IMR-90 (cell line): ENCODE measurements at regions not wholly inside any gene's neighbourhood (a gene's known extent, or its start where the extent isn't known, plus 50 kb on each side); places are given as distances from the start of the nearest gene placed in this dataset.

Experiments used
- ATAC-seq: fragments of 200-7000 bp; cut with Tn5 transposase; 2 replicates; pipeline ENCODE4 v1.9.1; 2020; ENCODE audit warnings: low read depth, mild to moderate bottlenecking, moderate library complexity
- BruUV-seq: library from RNA; stranded (reverse); fragments of 400-500 nt; replicated peaks from 2 replicates; lab custom pipeline; 2021; lab: Mats Ljungman, UMichigan
- CTCF ChIA-PET: fragments of 300-600 bp; formaldehyde crosslinking; extraction: SDS; loops from one replicate; lab custom pipeline; 2021; ENCODE audit warnings: antibody characterized with exemption; lab: Yijun Ruan, JAX
- POLR2A ChIA-PET: fragments of 300-600 bp; sonication (Branson Sonifier 250); formaldehyde crosslinking; loops from one replicate; lab custom pipeline; 2022; ENCODE audit warnings: antibody characterized with exemption; ENCODE audit not compliant: unreplicated experiment; lab: Charles Lee
- DNase-seq: peaks from one replicate; pipeline ENCODE4 v3.0.0; 2013
- H2AFZ ChIP-seq: replicated peaks from 2 replicates; pipeline ENCODE3; 2013; ENCODE audit warnings: low read length, mild to moderate bottlenecking; ENCODE audit not compliant: poor library complexity
- H2AK5ac ChIP-seq: 2 replicates; pipeline ENCODE4 v1.6.1; 2013; ENCODE audit warnings: low read depth, low read length, inconsistent platforms
- H2AK9ac ChIP-seq: replicated peaks from 2 replicates; pipeline ENCODE3; 2013; ENCODE audit warnings: mild to moderate bottlenecking, low read depth, low read length, moderate library complexity; ENCODE audit not compliant: poor library complexity
- H2BK120ac ChIP-seq: 2 replicates; pipeline ENCODE4 v1.6.1; 2013; ENCODE audit warnings: low read depth, low read length, inconsistent platforms
- H2BK15ac ChIP-seq: 3 replicates; pipeline ENCODE4 v1.6.1; 2013; ENCODE audit warnings: low read depth, low read length, inconsistent platforms
- H2BK20ac ChIP-seq: 2 replicates; pipeline ENCODE4 v1.6.1; 2013; ENCODE audit warnings: low read depth, mild to moderate bottlenecking, inconsistent platforms, low read length, moderate library complexity
- H2BK5ac ChIP-seq: 2 replicates; pipeline ENCODE4 v1.6.1; 2013; ENCODE audit warnings: mild to moderate bottlenecking, low read depth, low read length, inconsistent platforms; ENCODE audit not compliant: poor library complexity, severe bottlenecking
- H3K14ac ChIP-seq: replicated peaks from 2 replicates; pipeline ENCODE4 v1.6.1; 2013; ENCODE audit warnings: low read depth, low read length, inconsistent platforms
- H3K18ac ChIP-seq: 2 replicates; pipeline ENCODE4 v1.6.1; 2013; ENCODE audit warnings: low read depth, low read length, control low read depth
- H3K23ac ChIP-seq: 2 replicates; pipeline ENCODE4 v1.6.1; 2013; ENCODE audit warnings: low read depth, low read length, inconsistent platforms
- H3K27ac ChIP-seq: 2 replicates; pipeline ENCODE4 v1.5.1; 2013; ENCODE audit warnings: mild to moderate bottlenecking, control low read depth, low read length; ENCODE audit not compliant: insufficient read depth
- H3K27me3 ChIP-seq: 2 replicates; pipeline ENCODE4 v1.6.1; 2013; ENCODE audit warnings: low read length; ENCODE audit not compliant: control insufficient read depth, insufficient read depth
- H3K36me3 ChIP-seq: 2 replicates; pipeline ENCODE4 v1.6.1; 2013; ENCODE audit warnings: low read length, mixed read lengths; ENCODE audit not compliant: control insufficient read depth, insufficient read depth
- H3K4ac ChIP-seq: 2 replicates; pipeline ENCODE4 v1.6.1; 2013; ENCODE audit warnings: low read depth, low read length, inconsistent platforms
- H3K4me1 ChIP-seq: 2 replicates; pipeline ENCODE4 v1.6.1; 2013; ENCODE audit warnings: low read length, mixed read lengths; ENCODE audit not compliant: control insufficient read depth, insufficient read depth
- H3K4me2 ChIP-seq: 2 replicates; pipeline ENCODE4 v1.6.1; 2013; ENCODE audit warnings: low read depth, mild to moderate bottlenecking, control low read depth, low read length, moderate library complexity
- H3K4me3 ChIP-seq: 2 replicates; pipeline ENCODE4 v1.5.1; 2013; ENCODE audit warnings: low read depth, mild to moderate bottlenecking, control low read depth, low read length, moderate library complexity; ENCODE audit not compliant: insufficient read depth
- H3K56ac ChIP-seq: 2 replicates; pipeline ENCODE4 v1.6.1; 2013; ENCODE audit warnings: low read length, inconsistent platforms; ENCODE audit not compliant: insufficient read depth; ENCODE audit errors: extremely low read depth
- H3K79me1 ChIP-seq, 2 experiments: 2 replicates each; pipeline ENCODE4 v1.6.1; 2013; ENCODE audit warnings: low read length in 2 of 2, inconsistent platforms in 1 of 2, low read depth in 1 of 2
- H3K9ac ChIP-seq: 2 replicates; pipeline ENCODE4 v1.6.1; 2013; ENCODE audit warnings: low read depth, low read length, control low read depth
- H3K9me1 ChIP-seq: 2 replicates; pipeline ENCODE4 v1.6.1; 2013; ENCODE audit warnings: low read length, inconsistent platforms; ENCODE audit not compliant: insufficient read depth
- H3K9me3 ChIP-seq: 2 replicates; pipeline ENCODE4 v1.6.1; 2013; ENCODE audit warnings: low read length; ENCODE audit not compliant: control insufficient read depth, insufficient read depth
- H4K20me1 ChIP-seq: 2 replicates; pipeline ENCODE4 v1.6.1; 2013; ENCODE audit warnings: low read length, inconsistent platforms; ENCODE audit not compliant: insufficient read depth
- H4K5ac ChIP-seq: 2 replicates; pipeline ENCODE4 v1.6.1; 2013; ENCODE audit warnings: mild to moderate bottlenecking, low read depth, low read length, control low read depth
- H4K8ac ChIP-seq, 2 experiments: 2 replicates each; pipeline ENCODE4 v1.6.1; 2013; ENCODE audit warnings: low read depth in 2 of 2, low read length in 2 of 2, control low read depth in 1 of 2, inconsistent platforms in 1 of 2
- H4K91ac ChIP-seq: 2 replicates; pipeline ENCODE4 v1.6.1; 2013; ENCODE audit warnings: low read depth, low read length, inconsistent platforms; ENCODE audit not compliant: insufficient read depth
- BHLHE40 ChIP-seq: fragments of 150-350 bp; IDR thresholded peaks from 2 replicates; pipeline ENCODE4 v1.6.1; 2016; ENCODE audit warnings: mild to moderate bottlenecking, low read depth, low read length
- CEBPB ChIP-seq: IDR thresholded peaks from 2 replicates; pipeline ENCODE4 v1.6.1; 2012; ENCODE audit warnings: low read depth, low read length, improper control_type of control experiment
- CHD1 ChIP-seq: IDR thresholded peaks from 2 replicates; pipeline ENCODE4 v1.6.1; 2012; ENCODE audit warnings: low read depth, low read length, improper control_type of control experiment
- ELK1 ChIP-seq: fragments of 150-350 bp; IDR thresholded peaks from 2 replicates; pipeline ENCODE4 v1.6.1; 2016; ENCODE audit warnings: low read depth, mild to moderate bottlenecking, low read length, moderate library complexity, borderline replicate concordance
- FOS ChIP-seq: fragments of 150-350 bp; IDR thresholded peaks from 2 replicates; pipeline ENCODE4 v1.6.1; 2016; ENCODE audit warnings: low read depth, low read length
- MAFK ChIP-seq: IDR thresholded peaks from 2 replicates; pipeline ENCODE4 v1.6.1; 2012; ENCODE audit warnings: low read depth, low read length, improper control_type of control experiment
- MAZ ChIP-seq: IDR thresholded peaks from 2 replicates; pipeline ENCODE4 v1.6.1; 2012; ENCODE audit warnings: low read depth, mild to moderate bottlenecking, low read length, improper control_type of control experiment, moderate library complexity, borderline replicate concordance
- MXI1 ChIP-seq: IDR thresholded peaks from 2 replicates; pipeline ENCODE4 v1.6.1; 2012; ENCODE audit warnings: low read depth, mild to moderate bottlenecking, low read length, moderate library complexity, borderline replicate concordance
- NFE2L2 ChIP-seq: fragments of 150-350 bp; IDR thresholded peaks from 2 replicates; pipeline ENCODE4 v1.6.1; 2016; ENCODE audit warnings: low read depth, mild to moderate bottlenecking, low read length
- POLR2A ChIP-seq: IDR thresholded peaks from 2 replicates; pipeline ENCODE4 v1.6.1; 2012; ENCODE audit warnings: mild to moderate bottlenecking, low read depth, low read length
- RAD21 ChIP-seq: IDR thresholded peaks from 2 replicates; pipeline ENCODE4 v1.6.1; 2012; ENCODE audit warnings: low read length, improper control_type of control experiment
- RCOR1 ChIP-seq: IDR thresholded peaks from 2 replicates; pipeline ENCODE4 v1.6.1; 2012; ENCODE audit warnings: mild to moderate bottlenecking, low read length, improper control_type of control experiment; ENCODE audit not compliant: insufficient replicate concordance
- RFX5 ChIP-seq: IDR thresholded peaks from 2 replicates; pipeline ENCODE4 v1.8.0; 2012; ENCODE audit warnings: low read depth, mild to moderate bottlenecking, low read length, moderate library complexity
- SMC3 ChIP-seq: fragments of 150-350 bp; IDR thresholded peaks from 2 replicates; pipeline ENCODE4 v1.6.1; 2016; ENCODE audit warnings: low read depth, mild to moderate bottlenecking, antibody characterized with exemption, low read length, moderate library complexity
- WGBS, 2 experiments: methylation state at CpG; one replicate each; pipeline versions ENCODE4 v1.1.5 to v1.1.7; 2013; ENCODE audit warnings: missing lambda C conversion rate in 2 of 2; ENCODE audit not compliant: insufficient read length in 1 of 2; ENCODE audit errors: extremely low coverage in 2 of 2; 5-methylcytosine and 5-hydroxymethylcytosine counted together
- dilution Hi-C: fragments of 300-500 bp; cut with HindIII; formaldehyde crosslinking; loops from one replicate; pipeline ENCODE4 v1.14.3; 2018; ENCODE audit warnings: low sequenced_read_pairs; ENCODE audit not compliant: unreplicated experiment
- in situ Hi-C: fragments of 300-500 bp; cut with MboI; formaldehyde crosslinking; loops from 3 replicates; pipeline ENCODE4 v1.14.3; 2019; ENCODE audit warnings: low sequenced_read_pairs, inconsistent platforms, mixed read lengths
- intact Hi-C: fragments of 100-400 bp; cut with micrococcal nuclease; formaldehyde crosslinking; loops from 2 replicates; pipeline ENCODE4 v1.10.0; 2022
- TF ChIP-seq, protein P1 (sequence below): fragments of 150-350 bp; IDR thresholded peaks from 2 replicates; pipeline ENCODE4 v1.6.1; 2017; ENCODE audit warnings: mild to moderate bottlenecking, antibody characterized with exemption, low read length, low read depth
- TF ChIP-seq, protein P2 (sequence below): conservative IDR thresholded peaks from 2 replicates; pipeline ENCODE4 v1.5.1; 2012; ENCODE audit warnings: mild to moderate bottlenecking, low read depth, low read length, improper control_type of control experiment

- no peaks in the 10 kb centered on the region for H4K20me1 ChIP-seq
- no peak overlapping the region for H3K56ac ChIP-seq
- H2BK15ac ChIP-seq = no peak overlapping the region
- TF ChIP-seq MXI1 (no peak), ELK1 (no peak), BHLHE40 (no peak), RAD21 (no peak), MAZ (no peak), CEBPB (no peak), CHD1 (no peak), RCOR1 (no peak), RFX5 (no peak), SMC3 (no peak), FOS (no peak), NFE2L2 (no peak), MAFK (no peak), POLR2A (no peak)
- TF ChIP-seq, protein P1, sequence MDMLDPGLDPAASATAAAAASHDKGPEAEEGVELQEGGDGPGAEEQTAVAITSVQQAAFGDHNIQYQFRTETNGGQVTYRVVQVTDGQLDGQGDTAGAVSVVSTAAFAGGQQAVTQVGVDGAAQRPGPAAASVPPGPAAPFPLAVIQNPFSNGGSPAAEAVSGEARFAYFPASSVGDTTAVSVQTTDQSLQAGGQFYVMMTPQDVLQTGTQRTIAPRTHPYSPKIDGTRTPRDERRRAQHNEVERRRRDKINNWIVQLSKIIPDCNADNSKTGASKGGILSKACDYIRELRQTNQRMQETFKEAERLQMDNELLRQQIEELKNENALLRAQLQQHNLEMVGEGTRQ = no peak
- TF ChIP-seq, protein P2, sequence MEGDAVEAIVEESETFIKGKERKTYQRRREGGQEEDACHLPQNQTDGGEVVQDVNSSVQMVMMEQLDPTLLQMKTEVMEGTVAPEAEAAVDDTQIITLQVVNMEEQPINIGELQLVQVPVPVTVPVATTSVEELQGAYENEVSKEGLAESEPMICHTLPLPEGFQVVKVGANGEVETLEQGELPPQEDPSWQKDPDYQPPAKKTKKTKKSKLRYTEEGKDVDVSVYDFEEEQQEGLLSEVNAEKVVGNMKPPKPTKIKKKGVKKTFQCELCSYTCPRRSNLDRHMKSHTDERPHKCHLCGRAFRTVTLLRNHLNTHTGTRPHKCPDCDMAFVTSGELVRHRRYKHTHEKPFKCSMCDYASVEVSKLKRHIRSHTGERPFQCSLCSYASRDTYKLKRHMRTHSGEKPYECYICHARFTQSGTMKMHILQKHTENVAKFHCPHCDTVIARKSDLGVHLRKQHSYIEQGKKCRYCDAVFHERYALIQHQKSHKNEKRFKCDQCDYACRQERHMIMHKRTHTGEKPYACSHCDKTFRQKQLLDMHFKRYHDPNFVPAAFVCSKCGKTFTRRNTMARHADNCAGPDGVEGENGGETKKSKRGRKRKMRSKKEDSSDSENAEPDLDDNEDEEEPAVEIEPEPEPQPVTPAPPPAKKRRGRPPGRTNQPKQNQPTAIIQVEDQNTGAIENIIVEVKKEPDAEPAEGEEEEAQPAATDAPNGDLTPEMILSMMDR = no peak
- no TSS peak for BruUV-seq
- no CpG with 5 or more reads among the region's 2 CpGs for WGBS, 2 experiments
- dilution Hi-C loops = no loop called here
- H3K4me3 ChIP-seq = no peak overlapping the region
- no peaks in the 10 kb centered on the region for H3K9me1 ChIP-seq
- H4K5ac ChIP-seq = no peak overlapping the region
- H2AK9ac ChIP-seq = no peak overlapping the region
- no peaks in the 10 kb centered on the region for H3K27me3 ChIP-seq
- H2AFZ ChIP-seq = no peak overlapping the region
- no peak overlapping the region for H3K9ac ChIP-seq
- no peaks in the 10 kb centered on the region; the same call in 1 of the 2 replicates for H3K9me3 ChIP-seq
- no peaks in the 10 kb centered on the region for H3K36me3 ChIP-seq
- H3K23ac ChIP-seq = no peak overlapping the region
- H2BK120ac ChIP-seq = no peak overlapping the region
- no peak overlapping the region for H2BK5ac ChIP-seq
- intact Hi-C loops = no loop called here
- no peak overlapping the region for H3K4me2 ChIP-seq
- no peaks in the 10 kb centered on the region for H3K4me1 ChIP-seq
- no peak overlapping the region for H3K18ac ChIP-seq
- no peak overlapping the region for H3K14ac ChIP-seq
- H2AK5ac ChIP-seq = no peak overlapping the region
- no peak overlapping the region for H4K8ac ChIP-seq
- ChIA-PET CTCF (no interaction called here), POLR2A (no interaction called here)
- no peak overlapping the region for H2BK20ac ChIP-seq
- H3K27ac ChIP-seq = no peak overlapping the region
- H4K91ac ChIP-seq = no peak overlapping the region
- H3K4ac ChIP-seq = no peak overlapping the region
- H3K79me1 ChIP-seq = no peaks in the 10 kb centered on the region
- ATAC-seq (no peak), DNase-seq (no peak)
- in situ Hi-C loops = no loop called here
Measured at GRCh38 chr16:62814891-62815290, 778.7 kb upstream of the CDH8 start.
